Bronchial epithelial cell (primary cell): ENCODE measurements at regions not wholly inside any gene's neighbourhood (a gene's known extent, or its start where the extent isn't known, plus 50 kb on each side); places are given as distances from the start of the nearest gene placed in this dataset.
A peak's percentile ranks its signal among the peaks of the same experiment; 100 is the strongest.

Experiments used
- DNase-seq: peaks from one replicate; pipeline ENCODE4 v3.0.0-alpha.2; 2010; ENCODE audit warnings: low read depth
- FAIRE-seq: peaks from 2 replicates; lab custom pipeline; 2011; peaks lifted over from hg19 to GRCh38; lab: Jason Lieb, UNC
- H3K27me3 ChIP-seq: 2 replicates; pipeline ENCODE4 v1.5.1; 2011; ENCODE audit warnings: low read length; ENCODE audit not compliant: control insufficient read depth, insufficient read depth
- H3K36me3 ChIP-seq: 2 replicates; pipeline ENCODE4 v1.5.1; 2011; ENCODE audit warnings: low read length; ENCODE audit not compliant: control insufficient read depth, insufficient read depth
- H3K4me3 ChIP-seq: 2 replicates; pipeline ENCODE4 v1.5.1; 2011; ENCODE audit warnings: mild to moderate bottlenecking, low read depth, low read length, control low read depth
- TF ChIP-seq, protein P1 (sequence below): IDR thresholded peaks from 2 replicates; pipeline ENCODE4 v1.5.1; 2011; ENCODE audit warnings: mild to moderate bottlenecking, moderate library complexity, low read length, control low read depth, inconsistent platforms; ENCODE audit not compliant: insufficient read depth, severe bottlenecking

DNA sequence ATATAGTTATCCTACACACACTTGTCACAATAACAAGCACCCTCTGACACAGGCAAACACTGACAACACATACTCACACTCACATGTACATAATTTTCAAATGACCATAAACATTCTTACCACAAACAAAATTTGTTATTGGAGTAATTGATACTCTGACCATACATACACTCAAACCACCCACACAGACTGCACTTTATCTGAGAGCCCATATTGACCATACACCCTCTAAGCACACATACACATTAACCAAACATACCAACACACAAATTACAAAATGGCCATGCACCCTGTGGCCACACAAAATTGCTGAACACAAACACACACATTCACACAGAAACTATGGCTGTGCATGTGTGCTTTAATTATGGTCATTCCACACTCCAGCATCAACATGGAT is 79.1 kb upstream of the FAM120A start:
- no peaks in the 10 kb centered on the region for H3K36me3 ChIP-seq
- FAIRE-seq (no peak), DNase-seq (no peak)
- no peak overlapping the region for H3K4me3 ChIP-seq
- H3K27me3 ChIP-seq = no peaks in the 10 kb centered on the region
- TF ChIP-seq, protein P1, sequence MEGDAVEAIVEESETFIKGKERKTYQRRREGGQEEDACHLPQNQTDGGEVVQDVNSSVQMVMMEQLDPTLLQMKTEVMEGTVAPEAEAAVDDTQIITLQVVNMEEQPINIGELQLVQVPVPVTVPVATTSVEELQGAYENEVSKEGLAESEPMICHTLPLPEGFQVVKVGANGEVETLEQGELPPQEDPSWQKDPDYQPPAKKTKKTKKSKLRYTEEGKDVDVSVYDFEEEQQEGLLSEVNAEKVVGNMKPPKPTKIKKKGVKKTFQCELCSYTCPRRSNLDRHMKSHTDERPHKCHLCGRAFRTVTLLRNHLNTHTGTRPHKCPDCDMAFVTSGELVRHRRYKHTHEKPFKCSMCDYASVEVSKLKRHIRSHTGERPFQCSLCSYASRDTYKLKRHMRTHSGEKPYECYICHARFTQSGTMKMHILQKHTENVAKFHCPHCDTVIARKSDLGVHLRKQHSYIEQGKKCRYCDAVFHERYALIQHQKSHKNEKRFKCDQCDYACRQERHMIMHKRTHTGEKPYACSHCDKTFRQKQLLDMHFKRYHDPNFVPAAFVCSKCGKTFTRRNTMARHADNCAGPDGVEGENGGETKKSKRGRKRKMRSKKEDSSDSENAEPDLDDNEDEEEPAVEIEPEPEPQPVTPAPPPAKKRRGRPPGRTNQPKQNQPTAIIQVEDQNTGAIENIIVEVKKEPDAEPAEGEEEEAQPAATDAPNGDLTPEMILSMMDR = no peak

- TF ChIP-seq, protein P1 = no peak
- Histone ChIP-seq H3K36me3 (no peaks in the 10 kb centered on the region), H3K4me3 (no peak overlapping the region), H3K27me3 (no peaks in the 10 kb centered on the region)
- DNase-seq (no peak), FAIRE-seq (no peak)
Observed at GRCh38 chr9:93376411-93376810, 75.1 kb upstream of the FAM120A start.

DNA sequence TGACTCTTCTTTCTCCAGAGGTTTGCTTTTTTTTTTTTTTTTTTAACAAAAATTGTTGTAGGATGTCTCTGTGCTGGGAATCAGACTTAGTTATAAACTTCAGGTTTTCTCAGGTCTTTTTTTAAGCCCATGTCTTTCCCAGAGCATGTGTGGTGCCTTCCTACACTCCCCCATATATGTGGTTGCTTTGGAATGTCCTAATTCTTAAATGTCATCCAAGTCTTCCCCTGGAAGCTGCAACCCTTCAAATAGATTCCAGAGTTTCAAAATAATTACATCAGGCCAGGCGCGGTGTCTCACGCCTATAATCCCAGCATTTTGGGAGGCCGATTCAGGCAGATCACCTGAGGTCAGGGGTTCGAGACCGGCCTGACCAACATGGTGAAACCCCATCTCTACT is 73.2 kb upstream of the FAM120A start:
- DNase-seq (no peak), FAIRE-seq (no peak)
- TF ChIP-seq, protein P1 = no peak
- Histone ChIP-seq H3K36me3 (no peaks in the 10 kb centered on the region), H3K4me3 (no peak overlapping the region), H3K27me3 (no peaks in the 10 kb centered on the region)

DNA sequence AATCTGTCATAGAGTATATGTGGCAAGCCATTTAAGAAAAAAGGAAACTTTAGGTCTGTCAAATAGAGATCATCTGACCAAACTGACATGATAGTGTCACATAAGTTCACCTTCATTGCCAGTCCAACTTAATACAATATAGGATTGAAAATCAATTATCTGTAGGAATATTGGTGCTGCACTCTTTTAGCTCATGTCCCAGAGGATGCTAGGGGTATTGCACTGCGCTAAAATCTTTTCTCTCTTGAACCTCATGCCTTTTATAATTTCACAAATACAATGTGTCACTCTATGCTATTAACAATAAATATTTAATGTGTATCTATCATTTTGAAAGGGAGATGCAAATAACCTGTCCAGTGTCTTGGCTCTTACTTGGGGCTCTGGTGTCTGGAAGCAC is 72.4 kb upstream of the FAM120A start:
- DNase-seq (no peak), FAIRE-seq (no peak)
- no peaks in the 10 kb centered on the region for H3K27me3 ChIP-seq
- no peaks in the 10 kb centered on the region for H3K36me3 ChIP-seq
- no peak overlapping the region for H3K4me3 ChIP-seq
- TF ChIP-seq, protein P1 = no peak

GRCh38 chr9:93380410-93381060 is 71.0 kb upstream of the FAM120A start:
- TF ChIP-seq, protein P1 = no peak
- no peak for DNase-seq
- no peak overlapping the region for H3K4me3 ChIP-seq
- FAIRE-seq = no peak
- no peaks in the 10 kb centered on the region for H3K27me3 ChIP-seq
- H3K36me3 ChIP-seq = no peaks in the 10 kb centered on the region

GRCh38 chr9:93387791-93388190 is 63.7 kb upstream of the FAM120A start:
- DNase-seq = peak; percentile 30
- Histone ChIP-seq H3K36me3 (no peaks in the 10 kb centered on the region), H3K4me3 (no peak overlapping the region), H3K27me3 (no peaks in the 10 kb centered on the region)
- no peak for FAIRE-seq
- TF ChIP-seq, protein P1 = no peak
